H1 (cell line): ENCODE measurements at regions not wholly inside any gene's neighbourhood (a gene's known extent, or its start where the extent isn't known, plus 50 kb on each side); places are given as distances from the start of the nearest gene placed in this dataset.

ENCODE experiments used
- CTCF ChIA-PET: fragments of 300-600 bp; sonication (Branson Sonifier 250); formaldehyde crosslinking; loops from one replicate; lab custom pipeline; 2021; ENCODE audit not compliant: partially characterized antibody; lab: Charles Lee
- POLR2A ChIA-PET: fragments of 300-600 bp; sonication (Branson Sonifier 250); formaldehyde crosslinking; loops from one replicate; lab custom pipeline; 2021; ENCODE audit warnings: inconsistent platforms; ENCODE audit not compliant: partially characterized antibody; lab: Charles Lee
- DNase-seq, 2 experiments: peaks; one replicate each; pipeline versions ENCODE4 v3.0.0 to v3.0.0-alpha.2; 2010 to 2022; ENCODE audit warnings: low spot score in 2 of 2, low read depth in 1 of 2, mixed read lengths in 1 of 2
- FAIRE-seq: peaks from 2 replicates; lab custom pipeline; 2011; peaks lifted over from hg19 to GRCh38; lab: Jason Lieb, UNC
- H2AFZ ChIP-seq: 2 replicates; pipeline ENCODE4 v1.8.1; 2012; ENCODE audit warnings: low read length, inconsistent platforms
- H2AK5ac ChIP-seq: 2 replicates; pipeline ENCODE4 v1.6.1; 2013; ENCODE audit warnings: low read depth, low read length
- H2BK120ac ChIP-seq: replicated peaks from 2 replicates; pipeline ENCODE3; 2013; ENCODE audit warnings: low read depth, low read length, inconsistent platforms
- H2BK12ac ChIP-seq: 2 replicates; pipeline ENCODE4 v1.6.1; 2013; ENCODE audit warnings: low read depth, low read length
- H2BK15ac ChIP-seq: 2 replicates; pipeline ENCODE4 v1.6.1; 2013; ENCODE audit warnings: low read length
- H2BK20ac ChIP-seq: 2 replicates; pipeline ENCODE4 v1.6.1; 2013; ENCODE audit warnings: low read length
- H2BK5ac ChIP-seq: 2 replicates; pipeline ENCODE4 v1.6.1; 2013; ENCODE audit warnings: low read depth, low read length
- H3K14ac ChIP-seq: 2 replicates; pipeline ENCODE4 v1.6.1; 2013; ENCODE audit warnings: inconsistent platforms; ENCODE audit not compliant: insufficient read length
- H3K18ac ChIP-seq: 2 replicates; pipeline ENCODE4 v1.6.1; 2013; ENCODE audit warnings: low read length; ENCODE audit errors: extremely low read depth
- H3K23ac ChIP-seq: 2 replicates; pipeline ENCODE4 v1.6.1; 2013; ENCODE audit warnings: inconsistent platforms; ENCODE audit not compliant: insufficient read length
- H3K23me2 ChIP-seq: 2 replicates; pipeline ENCODE4 v1.6.1; 2013; ENCODE audit warnings: low read depth, low read length
- H3K27ac ChIP-seq: 2 replicates; pipeline ENCODE4 v1.6.1; 2011; ENCODE audit warnings: low read depth, low read length, inconsistent platforms
- H3K27me3 ChIP-seq, 4 experiments: replicated peaks in 1 of 4; 1 replicate in 1 of 4; 2 replicates in 3 of 4; pipeline versions ENCODE4 v1.6.1 to v1.8.1; 2011 to 2013; ENCODE audit warnings: low read length in 3 of 4, mild to moderate bottlenecking in 3 of 4, inconsistent platforms in 2 of 4, mixed read lengths in 2 of 4, moderate library complexity in 1 of 4; ENCODE audit not compliant: control insufficient read depth in 3 of 4, insufficient read depth in 3 of 4; ENCODE audit errors: extremely low read depth in 1 of 4
- H3K36me3 ChIP-seq, 4 experiments: 2 replicates each; pipeline versions ENCODE4 v1.6.1 to v1.8.1; 2011 to 2013; ENCODE audit warnings: mild to moderate bottlenecking in 4 of 4, low read length in 3 of 4, moderate library complexity in 2 of 4, control low read depth in 1 of 4, inconsistent platforms in 1 of 4; ENCODE audit not compliant: insufficient read depth in 4 of 4, control insufficient read depth in 2 of 4
- H3K4ac ChIP-seq: replicated peaks from 2 replicates; pipeline ENCODE3; 2013; ENCODE audit warnings: low read length, low read depth, mixed read lengths, inconsistent platforms; ENCODE audit not compliant: insufficient read length
- H3K4me1 ChIP-seq, 4 experiments: replicated peaks in 1 of 4; 1 replicate in 1 of 4; 2 replicates in 3 of 4; pipeline versions ENCODE4 v1.6.1 to v1.8.1; 2011 to 2013; ENCODE audit warnings: low read length in 3 of 4, inconsistent platforms in 2 of 4, mixed read lengths in 1 of 4; ENCODE audit not compliant: insufficient read depth in 4 of 4, control insufficient read depth in 3 of 4
- H3K4me2 ChIP-seq, 2 experiments: 2 replicates each; pipeline versions ENCODE4 v1.6.1 to v1.8.1; 2011 to 2013; ENCODE audit warnings: low read depth in 2 of 2, low read length in 2 of 2, control low read depth in 1 of 2, inconsistent platforms in 1 of 2, mild to moderate bottlenecking in 1 of 2; ENCODE audit not compliant: insufficient read depth in 1 of 2
- H3K4me3 ChIP-seq, 4 experiments: fragments of 200-600, 300-600 bp in 1 of 4; sonication (generic), shearing (Covaris generic), sonication (Bioruptor Twin) in 1 of 4; 2 replicates each; pipeline versions ENCODE4 v1.5.1 to v1.8.1; 2011 to 2016; ENCODE audit warnings: low read length in 4 of 4, low read depth in 3 of 4, control low read depth in 2 of 4, inconsistent platforms in 2 of 4, mild to moderate bottlenecking in 2 of 4, mixed read lengths in 1 of 4, moderate library complexity in 1 of 4; ENCODE audit not compliant: insufficient read depth in 2 of 4; ENCODE audit errors: extremely low read depth in 1 of 4
- H3K56ac ChIP-seq: replicated peaks from 2 replicates; pipeline ENCODE3; 2013; ENCODE audit warnings: low read depth, mild to moderate bottlenecking, mixed read lengths, low read length, inconsistent platforms; ENCODE audit not compliant: insufficient read length
- H3K79me1 ChIP-seq: 2 replicates; pipeline ENCODE4 v1.6.1; 2013; ENCODE audit warnings: low read depth, low read length, control low read depth
- H3K79me2 ChIP-seq, 2 experiments: 2 replicates each; pipeline versions ENCODE4 v1.6.1 to v1.8.1; 2012 to 2013; ENCODE audit warnings: low read length in 2 of 2, mild to moderate bottlenecking in 2 of 2, inconsistent platforms in 1 of 2; ENCODE audit not compliant: insufficient read depth in 2 of 2, control insufficient read depth in 1 of 2
- H3K9ac ChIP-seq, 4 experiments: replicated peaks in 1 of 4; 1 replicate in 1 of 4; 2 replicates in 3 of 4; pipeline versions ENCODE4 v1.6.1 to v1.8.1; 2011 to 2013; ENCODE audit warnings: low read depth in 3 of 4, low read length in 3 of 4, control low read depth in 2 of 4, mild to moderate bottlenecking in 2 of 4, moderate library complexity in 2 of 4, inconsistent platforms in 1 of 4; ENCODE audit errors: extremely low read depth in 1 of 4
- H3K9me3 ChIP-seq, 2 experiments: 2 replicates each; pipeline versions ENCODE4 v1.6.1 to v1.8.1; 2012 to 2013; ENCODE audit warnings: mild to moderate bottlenecking in 2 of 2, moderate library complexity in 2 of 2, control low read depth in 1 of 2, inconsistent platforms in 1 of 2, low read depth in 1 of 2, low read length in 1 of 2, mixed read lengths in 1 of 2; ENCODE audit not compliant: insufficient read depth in 2 of 2
- H4K20me1 ChIP-seq, 2 experiments: replicated peaks in 1 of 2; 2 replicates each; pipeline versions ENCODE3 to v1.8.1; 2011 to 2013; ENCODE audit warnings: inconsistent platforms in 2 of 2, low read length in 2 of 2, mild to moderate bottlenecking in 1 of 2; ENCODE audit not compliant: insufficient read depth in 2 of 2, control insufficient read depth in 1 of 2
- H4K5ac ChIP-seq: 2 replicates; pipeline ENCODE4 v1.6.1; 2013; ENCODE audit warnings: low read length, low read depth, mixed read lengths, inconsistent platforms; ENCODE audit not compliant: insufficient read length
- H4K8ac ChIP-seq: 2 replicates; pipeline ENCODE4 v1.8.0; 2013; ENCODE audit warnings: mild to moderate bottlenecking, moderate library complexity, low read length, inconsistent platforms; ENCODE audit not compliant: insufficient read depth; ENCODE audit errors: extremely low read depth
- H4K91ac ChIP-seq: replicated peaks from 2 replicates; pipeline ENCODE3; 2013; ENCODE audit warnings: low read length, mixed read lengths, inconsistent platforms; ENCODE audit not compliant: insufficient read length
- CREB1 ChIP-seq: IDR thresholded peaks from 2 replicates; pipeline ENCODE4 v1.6.1; 2012; ENCODE audit warnings: inconsistent platforms
- CTBP2 ChIP-seq: IDR thresholded peaks from 2 replicates; pipeline ENCODE4 v1.7.0; 2011; ENCODE audit warnings: borderline replicate concordance, mild to moderate bottlenecking, moderate library complexity, mixed read lengths, low read length; ENCODE audit not compliant: insufficient read depth, insufficient read length
- EGR1 ChIP-seq: IDR thresholded peaks from 2 replicates; pipeline ENCODE4 v1.6.1; 2011; ENCODE audit warnings: low read depth, low read length, borderline replicate concordance
- GTF2F1 ChIP-seq: IDR thresholded peaks from 2 replicates; pipeline ENCODE4 v1.6.1; 2012; ENCODE audit warnings: low read depth, low read length, improper control_type of control experiment, borderline replicate concordance
- HDAC6 ChIP-seq: IDR thresholded peaks from one replicate; pipeline ENCODE4 v1.7.1; 2012; ENCODE audit warnings: low read depth, mild to moderate bottlenecking, inconsistent platforms, low read length, moderate library complexity
- JUN ChIP-seq: IDR thresholded peaks from 2 replicates; pipeline ENCODE4 v1.6.1; 2011; ENCODE audit warnings: low read depth, mild to moderate bottlenecking, improper control_type of control experiment, low read length
- KDM5A ChIP-seq: fragments of 200-600 bp; IDR thresholded peaks from 2 replicates; pipeline ENCODE4 v1.7.1; 2012; ENCODE audit warnings: mild to moderate bottlenecking, low read length, inconsistent platforms, mixed read lengths
- NRF1 ChIP-seq: IDR thresholded peaks from 2 replicates; pipeline ENCODE4 v1.6.1; 2011; ENCODE audit warnings: mild to moderate bottlenecking, low read depth, low read length, improper control_type of control experiment
- PHF8 ChIP-seq: fragments of 200-600 bp; sonication (generic); conservative IDR thresholded peaks from 2 replicates; pipeline ENCODE4 v1.7.1; 2012; ENCODE audit warnings: low read depth, mild to moderate bottlenecking, inconsistent platforms, low read length, moderate library complexity
- POLR2AphosphoS5 ChIP-seq: IDR thresholded peaks from 2 replicates; pipeline ENCODE4 v1.6.1; 2011; ENCODE audit warnings: low read depth, low read length
- POU5F1 ChIP-seq: IDR thresholded peaks from 2 replicates; pipeline ENCODE4 v1.6.1; 2011; ENCODE audit warnings: low read depth, mild to moderate bottlenecking, low read length, moderate library complexity
- RFX5 ChIP-seq: IDR thresholded peaks from 2 replicates; pipeline ENCODE4 v1.6.1; 2011; ENCODE audit warnings: low read depth, low read length, improper control_type of control experiment, borderline replicate concordance
- RXRA ChIP-seq: IDR thresholded peaks from 2 replicates; pipeline ENCODE4 v1.6.1; 2011; ENCODE audit warnings: low read depth, mild to moderate bottlenecking, low read length, moderate library complexity; ENCODE audit not compliant: insufficient read depth
- SIN3A ChIP-seq, 2 experiments: IDR thresholded peaks in 1 of 2; conservative IDR thresholded peaks in 1 of 2; 2 replicates each; pipeline ENCODE4 v1.6.1; 2011 to 2012; ENCODE audit warnings: low read length in 2 of 2, improper control_type of control experiment in 1 of 2, low read depth in 1 of 2, mild to moderate bottlenecking in 1 of 2
- SP2 ChIP-seq: IDR thresholded peaks from 2 replicates; pipeline ENCODE4 v1.6.1; 2012; ENCODE audit warnings: mild to moderate bottlenecking, low read length, inconsistent platforms
- YY1 ChIP-seq: IDR thresholded peaks from 2 replicates; pipeline ENCODE4 v1.6.1; 2011; ENCODE audit warnings: low read depth, mild to moderate bottlenecking, low read length
- WGBS, 2 experiments: shearing (Covaris generic) in 1 of 2; methylation state at CpG; one replicate each; pipeline versions ENCODE4 v1.1.6 to v1.1.7; 2013 to 2015; ENCODE audit warnings: low lambda C conversion rate in 2 of 2, mixed read lengths in 2 of 2, inconsistent platforms in 1 of 2, low coverage in 1 of 2, missing lambda C conversion rate in 1 of 2; ENCODE audit not compliant: insufficient replicate concordance in 2 of 2, insufficient coverage in 1 of 2, insufficient read length in 1 of 2; ENCODE audit errors: extremely low coverage in 1 of 2, missing lambda C conversion rate in 1 of 2; 5-methylcytosine and 5-hydroxymethylcytosine counted together

DNA sequence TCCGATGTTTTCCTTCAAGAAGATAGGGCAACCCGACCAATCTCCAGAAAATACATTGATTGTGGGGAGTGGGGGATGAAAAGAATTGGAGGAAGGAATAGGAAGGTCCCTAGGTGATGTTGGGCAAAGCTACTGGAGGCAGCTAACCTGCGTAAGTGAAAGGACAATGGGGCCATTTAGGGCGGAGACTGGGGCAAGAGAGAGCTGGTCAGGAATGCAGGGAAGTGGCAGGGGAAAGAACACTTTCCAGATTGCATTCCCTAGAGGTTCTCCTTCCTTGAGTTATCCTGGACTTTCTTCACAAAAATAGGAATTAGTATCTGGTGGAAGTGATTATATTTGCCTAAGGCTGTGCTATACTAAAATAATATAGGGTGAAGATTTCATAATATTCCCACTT lies 151.8 kb upstream of the HMGA2 start:
- no peak overlapping the region for H3K4me2 ChIP-seq
- H3K4me1 ChIP-seq, result peaks cover 0 to 2% (median 0%) of the 10 kb centered on the region in 4 experiments; a peak in 3 of 7 replicates
- ChIA-PET POLR2A (no interaction called here), CTCF (interaction anchor here (1.5 to 1.9 kb wide), 2 partner anchors 70 to 116 kb away, joined by 3 to 6 read pairs; no protein-coding TSS in a partner anchor)
- no peaks in the 10 kb centered on the region for H3K36me3 ChIP-seq
- H3K4ac ChIP-seq, result no peak overlapping the region
- no peak overlapping the region for H4K5ac ChIP-seq
- H3K79me2 ChIP-seq, result no peaks in the 10 kb centered on the region
- no peak overlapping the region for H3K14ac ChIP-seq
- no peak for TF ChIP-seq CTBP2
- no peak for TF ChIP-seq YY1
- TF ChIP-seq JUN, result no peak
- TF ChIP-seq NRF1, result no peak
- no peak for TF ChIP-seq SIN3A (conservative IDR thresholded peaks at IDR 0.05 in 1 of 2, IDR thresholded peaks at IDR 0.05 in 1 of 2; ENCODE audit: low read depth in 1 of 2, low read length in 2 of 2)
- no peak for TF ChIP-seq CREB1
- TF ChIP-seq SP2, result no peak
- no peak for TF ChIP-seq EGR1
- TF ChIP-seq PHF8, result no peak
- TF ChIP-seq POLR2AphosphoS5, result no peak
- TF ChIP-seq RFX5, result no peak
- TF ChIP-seq POU5F1, result no peak
- no peak for TF ChIP-seq KDM5A
- TF ChIP-seq HDAC6, result no peak
- TF ChIP-seq RXRA, result no peak
- TF ChIP-seq GTF2F1, result no peak
- no peak for FAIRE-seq
- H3K23ac ChIP-seq, result no peak overlapping the region
- no peak overlapping the region for H2BK15ac ChIP-seq
- H3K56ac ChIP-seq, result no peak overlapping the region
- H3K79me1 ChIP-seq, result no peaks in the 10 kb centered on the region
- H2BK12ac ChIP-seq, result no peak overlapping the region
- no peak overlapping the region for H2BK5ac ChIP-seq
- no peak overlapping the region for H2AK5ac ChIP-seq
- no peaks in the 10 kb centered on the region for H4K20me1 ChIP-seq
- H2BK120ac ChIP-seq, result no peak overlapping the region
- no peak overlapping the region for H3K18ac ChIP-seq
- 0 out of 2 replicates have a peak overlapping the region, but pooled peaks have one; percentile 26 for H2AFZ ChIP-seq
- H3K27me3 ChIP-seq, result no peaks in the 10 kb centered on the region
- H4K91ac ChIP-seq, result no peak overlapping the region
- H3K23me2 ChIP-seq, result no peaks in the 10 kb centered on the region
- DNase-seq, result no peak
- no peak overlapping the region for H3K9ac ChIP-seq
- 99% methylated on average over 4 of the region's 4 CpGs; no CpG with 5 or more reads in 1 of the 2 experiments for WGBS, 2 experiments
- no peaks in the 10 kb centered on the region for H3K9me3 ChIP-seq
- H4K8ac ChIP-seq, result no peak overlapping the region
- H2BK20ac ChIP-seq, result no peak overlapping the region
- no peak overlapping the region for H3K27ac ChIP-seq
- H3K4me3 ChIP-seq, result no peak overlapping the region
